GM18870 (cell line): ENCODE measurements at regions not wholly inside any gene's neighbourhood (a gene's known extent, or its start where the extent isn't known, plus 50 kb on each side); places are given as distances from the start of the nearest gene placed in this dataset.

Experiments used
- ATAC-seq: cut with Tn5 transposase; IDR thresholded peaks from one replicate; pipeline ENCODE4 v1.9.1; 2021; ENCODE audit warnings: moderate library complexity; ENCODE audit not compliant: unreplicated experiment

- ATAC-seq: no peak
Measured at GRCh38 chr15:100809587-100809986, 70.0 kb upstream of the ALDH1A3 start.

- ATAC-seq: no peak
Measured at GRCh38 chr15:100810229-100810628, 69.4 kb upstream of the ALDH1A3 start.

GRCh38 chr15:100810831-100811230, 68.8 kb upstream of the ALDH1A3 start:
- ATAC-seq: no peak

GRCh38 chr15:100812802-100813201, 66.8 kb upstream of the ALDH1A3 start:
- no peak for ATAC-seq

GRCh38 chr15:100818927-100819326, 60.7 kb upstream of the ALDH1A3 start:
- ATAC-seq: no peak

- no peak for ATAC-seq
Measured at GRCh38 chr15:100820528-100820927, 59.1 kb upstream of the ALDH1A3 start.

- ATAC-seq: no peak
Measured at GRCh38 chr15:100821327-100821726, 58.3 kb upstream of the ALDH1A3 start.

GRCh38 chr15:100824211-100824610, 55.4 kb upstream of the ALDH1A3 start:
- ATAC-seq: no peak

- ATAC-seq: no peak
Measured at GRCh38 chr15:100829457-100829856, 50.2 kb upstream of the ALDH1A3 start.
